Sigmoid colon (tissue), 4 donors: ENCODE measurements at regions not wholly inside any gene's neighbourhood (a gene's known extent, or its start where the extent isn't known, plus 50 kb on each side); places are given as distances from the start of the nearest gene placed in this dataset.

Experiments
- POLR2A ChIP-seq, 2 donors: fragments of 450-650 bp; IDR thresholded peaks; one replicate each; pipeline ENCODE4 v1.6.1; 2016; ENCODE audit warnings: antibody characterized with exemption in 2 of 2, mild to moderate bottlenecking in 2 of 2, moderate library complexity in 2 of 2
- POLR2AphosphoS5 ChIP-seq, 4 donors: sonication (generic); formaldehyde crosslinking; IDR thresholded peaks; one replicate each; pipeline ENCODE4 v1.6.1; 2017; ENCODE audit warnings: antibody characterized with exemption in 4 of 4
- TF ChIP-seq, protein P1 (sequence below), 4 experiments: fragments of 450-650 bp in 3 of 4; fragments of 200-600 bp in 1 of 4; IDR thresholded peaks; one replicate each; pipeline ENCODE4 v1.5.1; 2016 to 2019; ENCODE audit warnings: antibody characterized with exemption in 4 of 4, mild to moderate bottlenecking in 3 of 4, moderate library complexity in 2 of 4

GRCh38 chr12:58671196-58671595 is 249.1 kb downstream of the LRIG3 start:
- no peak for TF ChIP-seq POLR2A (IDR thresholded peaks at IDR 0.05)
- TF ChIP-seq, protein P1, sequence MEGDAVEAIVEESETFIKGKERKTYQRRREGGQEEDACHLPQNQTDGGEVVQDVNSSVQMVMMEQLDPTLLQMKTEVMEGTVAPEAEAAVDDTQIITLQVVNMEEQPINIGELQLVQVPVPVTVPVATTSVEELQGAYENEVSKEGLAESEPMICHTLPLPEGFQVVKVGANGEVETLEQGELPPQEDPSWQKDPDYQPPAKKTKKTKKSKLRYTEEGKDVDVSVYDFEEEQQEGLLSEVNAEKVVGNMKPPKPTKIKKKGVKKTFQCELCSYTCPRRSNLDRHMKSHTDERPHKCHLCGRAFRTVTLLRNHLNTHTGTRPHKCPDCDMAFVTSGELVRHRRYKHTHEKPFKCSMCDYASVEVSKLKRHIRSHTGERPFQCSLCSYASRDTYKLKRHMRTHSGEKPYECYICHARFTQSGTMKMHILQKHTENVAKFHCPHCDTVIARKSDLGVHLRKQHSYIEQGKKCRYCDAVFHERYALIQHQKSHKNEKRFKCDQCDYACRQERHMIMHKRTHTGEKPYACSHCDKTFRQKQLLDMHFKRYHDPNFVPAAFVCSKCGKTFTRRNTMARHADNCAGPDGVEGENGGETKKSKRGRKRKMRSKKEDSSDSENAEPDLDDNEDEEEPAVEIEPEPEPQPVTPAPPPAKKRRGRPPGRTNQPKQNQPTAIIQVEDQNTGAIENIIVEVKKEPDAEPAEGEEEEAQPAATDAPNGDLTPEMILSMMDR (IDR thresholded peaks at IDR 0.05), result no peak
- no peak for TF ChIP-seq POLR2AphosphoS5 (IDR thresholded peaks at IDR 0.05)
